Astrocyte (in vitro differentiated cells and primary cell): ENCODE measurements at regions not wholly inside any gene's neighbourhood (a gene's known extent, or its start where the extent isn't known, plus 50 kb on each side); places are given as distances from the start of the nearest gene placed in this dataset.

ENCODE experiments used
- EZH2 ChIP-seq: IDR thresholded peaks from 2 replicates; pipeline ENCODE4 v1.6.1; 2012; ENCODE audit warnings: mild to moderate bottlenecking, low read length, inconsistent platforms; ENCODE audit not compliant: insufficient read depth
- TF ChIP-seq, protein P1 (sequence below): IDR thresholded peaks from 2 replicates; pipeline ENCODE4 v1.5.1; 2011; ENCODE audit warnings: low read depth, mild to moderate bottlenecking, inconsistent platforms, low read length, moderate library complexity; ENCODE audit not compliant: insufficient read depth

DNA sequence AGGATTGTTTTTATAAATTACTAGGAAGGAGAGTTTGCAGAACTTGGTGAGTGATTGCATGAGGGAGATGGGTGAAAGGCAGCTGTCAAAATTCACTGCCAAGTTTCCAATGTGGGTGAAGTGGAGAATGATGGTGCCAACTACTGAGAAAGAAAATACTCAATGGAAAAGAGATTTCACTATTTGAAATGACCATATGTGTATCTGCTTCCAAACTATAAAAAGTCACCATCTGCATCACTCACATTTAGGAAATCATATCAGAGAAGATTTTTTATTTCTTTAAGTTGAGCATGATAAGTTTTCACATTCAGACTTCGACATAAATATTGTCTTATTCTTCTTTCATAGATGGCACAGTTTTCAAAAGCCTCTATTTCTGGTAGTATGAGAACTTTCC, 570.0 kb upstream of the DSEL start:
- TF ChIP-seq, protein P1, sequence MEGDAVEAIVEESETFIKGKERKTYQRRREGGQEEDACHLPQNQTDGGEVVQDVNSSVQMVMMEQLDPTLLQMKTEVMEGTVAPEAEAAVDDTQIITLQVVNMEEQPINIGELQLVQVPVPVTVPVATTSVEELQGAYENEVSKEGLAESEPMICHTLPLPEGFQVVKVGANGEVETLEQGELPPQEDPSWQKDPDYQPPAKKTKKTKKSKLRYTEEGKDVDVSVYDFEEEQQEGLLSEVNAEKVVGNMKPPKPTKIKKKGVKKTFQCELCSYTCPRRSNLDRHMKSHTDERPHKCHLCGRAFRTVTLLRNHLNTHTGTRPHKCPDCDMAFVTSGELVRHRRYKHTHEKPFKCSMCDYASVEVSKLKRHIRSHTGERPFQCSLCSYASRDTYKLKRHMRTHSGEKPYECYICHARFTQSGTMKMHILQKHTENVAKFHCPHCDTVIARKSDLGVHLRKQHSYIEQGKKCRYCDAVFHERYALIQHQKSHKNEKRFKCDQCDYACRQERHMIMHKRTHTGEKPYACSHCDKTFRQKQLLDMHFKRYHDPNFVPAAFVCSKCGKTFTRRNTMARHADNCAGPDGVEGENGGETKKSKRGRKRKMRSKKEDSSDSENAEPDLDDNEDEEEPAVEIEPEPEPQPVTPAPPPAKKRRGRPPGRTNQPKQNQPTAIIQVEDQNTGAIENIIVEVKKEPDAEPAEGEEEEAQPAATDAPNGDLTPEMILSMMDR = no peak
- TF ChIP-seq EZH2 = no peak
